Epidermal melanocyte (primary cell): ENCODE measurements at regions not wholly inside any gene's neighbourhood (a gene's known extent, or its start where the extent isn't known, plus 50 kb on each side); places are given as distances from the start of the nearest gene placed in this dataset.

Experiments
- DNase-seq: peaks from one replicate; pipeline ENCODE4 v3.0.0; 2011; ENCODE audit warnings: low spot score; ENCODE audit not compliant: insufficient read length

DNA sequence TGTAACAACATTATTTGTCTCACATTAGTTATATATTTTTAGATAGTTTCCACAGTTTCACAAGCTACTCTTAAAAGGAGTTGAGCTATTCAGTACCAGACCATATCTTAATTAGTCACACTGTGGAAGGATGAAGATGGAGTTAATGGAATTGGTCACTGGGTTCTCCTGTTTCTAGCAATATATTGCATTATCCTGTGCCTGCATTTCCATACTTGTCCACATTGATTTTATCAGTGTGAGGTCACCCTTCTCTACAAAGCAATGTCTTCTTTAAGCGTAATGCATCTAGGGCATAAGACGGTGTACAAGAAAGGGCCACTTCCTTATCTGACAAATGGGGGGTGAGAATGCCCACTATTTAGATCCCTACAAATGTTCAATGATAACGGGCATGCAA lies 216.8 kb upstream of the TANK start:
- no peak for DNase-seq

DNA sequence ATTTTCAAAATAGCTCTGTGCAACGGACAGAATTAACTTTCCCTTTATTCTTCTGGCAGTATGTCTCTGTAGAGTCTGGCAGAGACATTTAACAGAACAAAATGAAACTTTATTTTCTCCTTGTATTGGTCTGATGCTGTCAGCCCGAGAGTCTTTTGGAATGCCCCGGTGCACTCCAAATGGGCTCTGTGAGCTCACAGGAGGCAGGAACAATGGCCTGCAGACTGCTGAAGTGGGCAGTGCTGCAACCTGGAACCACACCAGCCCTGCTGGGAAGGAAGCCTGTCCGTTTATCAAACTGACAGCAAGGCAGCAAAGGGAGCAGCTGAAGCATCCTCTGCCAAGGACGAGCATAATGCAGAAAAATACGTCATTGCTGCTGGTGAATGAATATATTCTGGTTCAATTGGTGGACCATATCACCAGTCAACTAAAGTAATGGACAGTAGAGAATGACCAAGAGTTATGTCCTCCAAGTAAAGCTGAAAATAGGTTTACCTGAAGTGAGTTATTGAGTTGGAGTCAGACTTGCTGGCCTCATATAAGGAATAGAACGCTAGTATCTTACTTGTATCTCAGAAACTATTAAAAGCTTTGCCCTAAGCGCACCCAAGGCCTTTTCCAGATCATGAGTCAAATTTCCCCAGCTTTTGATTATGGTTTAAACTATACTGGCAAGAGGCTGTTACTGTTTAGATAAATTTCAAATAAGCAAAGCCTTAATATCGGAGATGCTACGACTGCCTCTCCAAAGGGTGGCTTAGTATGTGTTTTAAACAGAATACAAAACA lies 207.6 kb upstream of the TANK start:
- DNase-seq = no peak

DNA sequence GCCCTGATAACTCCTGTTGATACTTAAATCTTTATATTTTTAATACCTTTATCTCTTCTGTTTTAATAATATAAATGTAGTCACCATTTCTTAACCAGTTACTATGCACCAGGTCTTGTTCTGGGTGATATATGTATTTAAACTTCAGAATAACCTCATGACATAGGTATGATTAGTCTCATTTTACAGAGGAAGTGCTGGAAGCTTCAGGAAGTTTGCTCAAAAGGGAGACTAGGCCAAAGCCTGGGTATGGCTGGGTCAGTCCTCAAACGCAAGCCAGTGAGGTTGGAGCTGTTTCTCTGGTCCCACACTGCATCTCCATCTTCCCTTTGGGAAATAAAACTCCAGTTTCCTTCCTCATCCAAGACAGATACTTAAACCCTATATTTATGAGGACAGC lies 204.7 kb upstream of the TANK start:
- DNase-seq = no peak

DNA sequence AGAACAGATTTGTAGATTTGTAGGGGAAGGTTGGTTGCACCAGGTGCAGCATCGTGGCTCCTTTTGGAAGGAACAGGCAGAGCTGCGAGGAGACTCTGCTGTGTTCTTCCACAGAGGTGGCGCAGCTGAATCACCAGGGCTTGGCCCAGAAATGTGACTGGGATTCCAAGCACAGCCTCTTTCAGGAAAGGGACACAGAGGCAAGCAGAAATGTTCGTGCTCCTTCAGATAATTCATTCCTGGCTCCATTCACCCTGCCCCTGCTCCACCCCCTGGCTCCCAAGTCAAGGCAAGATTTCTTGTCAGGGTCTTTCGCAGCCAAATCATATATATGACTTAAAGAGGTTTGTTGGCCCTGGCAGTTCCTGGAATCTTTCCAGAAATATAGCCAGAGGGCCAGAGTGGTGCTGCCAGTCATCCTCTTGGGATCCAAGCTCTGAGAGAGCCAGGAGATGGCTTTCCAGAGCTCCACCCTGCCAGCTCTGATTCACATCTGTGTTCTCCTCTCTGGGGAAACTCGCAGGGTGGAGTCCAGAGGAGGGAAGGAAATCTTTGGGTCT lies 203.9 kb upstream of the TANK start:
- no peak for DNase-seq

DNA sequence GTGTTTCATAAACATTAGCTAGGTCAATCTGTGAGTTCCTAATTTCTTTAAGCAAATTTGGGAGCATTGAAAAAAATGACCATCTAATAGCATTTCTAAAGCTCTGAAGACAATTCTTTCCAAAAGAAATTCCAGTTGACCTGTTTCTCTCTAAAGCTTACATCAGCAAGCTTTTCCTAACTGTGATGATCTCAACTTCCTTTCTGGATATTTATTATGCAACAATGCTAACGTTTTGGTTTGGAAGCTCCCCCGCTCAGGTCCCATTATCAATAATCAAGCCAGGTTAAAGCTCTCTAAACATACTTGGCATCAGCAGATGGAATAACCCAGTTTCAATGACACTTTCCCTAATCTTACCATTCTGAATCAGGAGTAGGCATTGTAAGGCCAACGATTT lies 196.3 kb upstream of the TANK start:
- DNase-seq = no peak

DNA sequence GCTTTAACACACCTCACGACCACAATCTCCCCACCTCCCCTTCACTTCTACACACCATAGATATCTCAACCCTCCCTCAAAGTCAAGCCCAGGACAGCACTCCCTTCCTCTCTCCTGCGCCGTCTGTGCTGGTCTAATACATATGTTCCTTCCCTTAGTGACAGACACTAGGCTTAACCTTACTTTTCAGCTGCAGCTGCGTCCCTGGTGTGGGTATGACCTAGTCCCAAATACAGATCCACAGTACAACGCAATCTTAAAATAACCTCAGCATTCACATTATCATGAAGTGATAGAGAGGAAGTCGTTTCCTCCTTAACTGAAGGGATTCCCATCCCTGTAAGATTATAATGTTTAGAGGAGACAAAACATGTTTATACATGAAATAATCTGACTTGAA lies 192.7 kb upstream of the TANK start:
- no peak for DNase-seq

DNA sequence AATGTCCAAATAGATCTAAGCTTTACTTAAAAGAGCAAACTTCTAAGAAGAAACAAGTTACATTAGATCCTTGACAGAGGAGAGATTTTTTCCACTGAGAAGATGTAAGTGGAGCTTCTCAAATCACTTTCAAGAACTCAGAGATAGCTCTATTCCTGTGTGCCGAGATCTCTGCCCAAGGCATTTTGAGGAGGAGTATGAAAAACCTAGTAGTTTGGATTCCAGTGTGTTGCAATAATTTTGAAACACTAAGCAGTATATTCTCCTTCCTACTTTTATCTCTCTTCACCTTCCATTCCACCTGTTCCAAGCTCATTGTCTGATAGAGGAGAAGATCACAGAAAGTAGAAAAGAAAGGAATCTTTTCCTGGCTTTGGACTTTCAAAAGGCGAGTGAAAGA lies 192.0 kb upstream of the TANK start:
- DNase-seq = no peak

DNA sequence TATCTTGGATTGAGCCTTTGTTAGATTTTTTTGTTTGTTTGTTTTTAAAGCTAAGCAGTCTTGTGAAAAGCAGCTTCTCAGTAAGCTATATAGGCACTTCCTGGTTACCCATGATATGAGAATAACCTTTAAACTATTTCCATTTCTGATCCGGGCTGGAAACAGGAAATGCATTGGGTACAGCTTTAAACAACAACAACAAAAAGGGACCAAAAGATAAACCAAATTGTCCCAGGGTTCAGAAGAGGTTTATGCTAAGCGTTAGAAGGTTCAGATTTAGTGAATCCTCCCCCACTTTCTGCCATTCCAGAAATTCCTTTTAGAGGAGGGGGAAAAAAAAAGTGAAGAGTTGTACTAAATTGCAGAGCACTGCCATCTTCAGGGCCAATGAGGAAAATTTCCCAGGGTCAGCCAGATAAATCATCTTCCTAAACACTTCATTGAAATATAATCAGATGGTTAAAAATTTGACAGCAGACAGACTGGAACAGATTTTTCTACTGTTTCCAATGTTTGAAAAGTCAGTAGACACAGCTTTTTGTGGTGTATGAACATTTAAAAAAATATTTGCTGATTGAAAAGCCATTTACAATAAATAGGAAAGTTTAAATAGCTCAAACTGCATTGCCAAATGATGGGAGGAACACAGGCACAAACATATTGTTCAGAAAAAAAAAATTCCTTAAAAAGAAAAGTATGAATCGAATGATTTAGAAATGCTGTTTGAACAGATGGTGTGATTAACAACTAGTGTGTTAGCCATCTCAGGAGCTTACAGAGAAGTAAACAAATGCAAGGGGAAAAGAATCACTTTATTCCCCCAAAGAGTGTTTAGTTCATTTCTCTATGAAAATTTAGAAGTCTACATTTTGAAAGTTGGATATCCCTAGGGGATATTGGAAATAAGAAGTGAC lies 189.9 kb upstream of the TANK start:
- peak; percentile 61 for DNase-seq

DNA sequence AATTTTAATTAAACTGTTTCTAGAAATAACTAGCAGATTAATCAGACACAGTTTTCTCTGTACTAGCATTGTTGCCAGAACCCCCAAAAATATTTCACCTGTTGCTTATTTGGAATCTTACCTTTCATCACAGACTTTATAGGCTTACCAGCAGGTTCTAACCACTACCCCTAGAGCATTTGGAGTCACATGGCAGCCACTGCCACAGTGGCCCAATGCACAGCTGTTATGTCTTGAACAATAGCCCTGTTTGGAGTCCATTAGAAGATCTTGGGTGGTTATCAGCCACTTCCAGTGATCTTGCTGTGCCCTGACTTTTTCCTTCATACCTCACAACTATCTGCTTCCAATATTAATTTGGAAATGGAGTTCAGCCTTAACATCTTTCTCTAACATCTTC lies 186.2 kb upstream of the TANK start:
- DNase-seq = no peak

DNA sequence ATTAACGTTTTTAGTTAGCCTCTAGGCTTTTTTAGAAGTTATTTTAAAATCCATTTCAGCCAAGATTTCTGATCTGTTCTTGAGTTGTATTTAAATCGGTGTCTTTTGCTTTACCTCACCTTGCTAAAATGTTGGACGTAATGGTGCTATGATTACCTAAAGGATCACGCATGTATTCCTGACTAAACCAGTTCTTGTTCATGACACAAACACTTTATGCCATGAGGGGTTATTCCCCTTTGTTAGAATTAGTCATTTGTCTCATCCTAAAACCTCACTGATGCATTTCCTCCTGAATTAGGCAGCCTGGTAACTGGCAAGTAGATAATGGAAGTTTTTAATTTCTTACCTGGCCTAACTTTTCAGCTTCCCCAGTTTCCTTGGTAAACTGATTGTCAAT lies 185.4 kb upstream of the TANK start:
- DNase-seq = no peak

DNA sequence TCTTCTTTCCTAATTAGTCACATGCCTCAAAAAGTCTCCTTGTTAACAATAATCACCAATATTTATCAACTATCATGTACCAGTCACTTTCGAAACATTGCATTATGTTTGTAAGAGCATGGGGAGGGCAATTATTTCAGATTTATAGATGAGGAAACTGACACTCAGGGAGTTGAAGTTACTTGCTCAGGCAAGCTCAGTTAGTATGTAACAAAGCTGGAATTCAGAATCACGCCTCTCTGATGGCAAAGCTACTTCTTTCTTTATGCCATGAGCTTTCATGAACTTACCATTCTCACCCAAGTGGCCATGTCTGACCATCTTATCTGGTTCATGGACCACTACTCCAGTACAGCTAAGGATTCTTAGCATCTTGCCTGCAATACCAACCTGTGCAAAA lies 183.4 kb upstream of the TANK start:
- DNase-seq = no peak

DNA sequence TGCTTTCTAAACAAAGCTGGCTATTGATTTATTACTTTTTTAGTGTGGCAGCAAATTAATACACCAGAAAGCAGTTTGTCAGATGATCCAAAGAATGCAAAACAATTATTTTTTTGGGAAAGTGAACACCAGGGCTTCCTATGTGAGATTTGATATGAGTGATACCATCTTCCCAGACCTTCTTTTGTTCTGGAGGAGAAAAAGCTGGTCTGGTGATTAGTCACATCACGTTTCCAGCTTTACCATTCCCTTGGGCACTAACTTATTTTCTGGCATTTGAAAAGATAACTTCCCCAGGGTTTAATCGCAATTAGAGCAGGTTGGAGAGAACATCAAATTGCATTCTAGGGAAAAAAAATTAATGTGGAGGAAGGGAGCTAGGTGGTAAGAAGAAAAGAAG lies 182.9 kb upstream of the TANK start:
- no peak for DNase-seq

DNA sequence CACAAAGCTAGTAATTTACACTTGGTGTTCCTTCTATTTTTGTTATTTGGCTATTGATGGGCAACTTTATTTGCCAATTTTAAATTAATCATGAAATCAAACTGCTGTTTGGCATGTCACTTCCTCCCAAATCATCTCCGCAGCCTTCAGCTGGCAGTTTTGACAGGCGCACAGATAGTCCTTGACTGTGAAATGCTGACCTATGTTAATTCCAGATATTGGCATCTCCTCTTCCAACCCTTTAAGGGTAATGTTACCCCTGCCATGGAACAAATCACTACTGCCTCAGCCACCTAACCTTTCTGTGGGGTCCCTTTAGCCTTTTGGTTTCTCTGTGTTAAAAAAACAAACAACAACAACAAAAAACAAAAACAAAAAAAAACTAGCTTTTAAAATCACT lies 182.4 kb upstream of the TANK start:
- DNase-seq = no peak

DNA sequence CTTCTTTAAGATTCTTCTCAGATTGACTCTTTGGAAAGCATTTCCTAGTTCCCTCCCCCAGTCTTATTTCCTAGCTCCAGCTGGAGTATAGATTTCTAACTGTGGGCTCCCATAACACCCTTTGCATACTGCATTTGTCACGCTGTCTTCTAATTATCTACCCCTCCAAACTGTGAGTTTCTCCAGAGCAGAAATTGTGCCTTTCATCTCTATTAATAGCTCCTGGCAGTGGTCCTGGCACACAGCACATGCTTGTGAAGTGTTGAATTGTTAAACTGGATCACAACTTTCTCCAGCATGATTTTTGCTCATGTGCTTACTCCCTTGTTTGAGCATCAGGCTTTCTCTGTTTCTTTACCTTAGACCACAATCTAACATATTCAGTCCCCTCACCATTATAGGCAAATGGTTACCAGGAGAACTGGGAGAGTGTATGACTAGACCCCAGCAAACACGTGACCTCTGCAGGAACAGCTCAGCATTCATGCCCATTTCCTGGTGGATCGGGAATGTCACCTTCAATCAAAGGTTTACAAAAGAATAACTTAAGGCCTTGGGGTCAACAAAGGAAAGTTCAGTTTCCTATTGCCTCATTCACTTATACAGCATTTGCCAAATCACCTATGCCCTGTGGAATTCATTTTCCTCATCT lies 175.7 kb upstream of the TANK start:
- DNase-seq = peak; percentile 25

DNA sequence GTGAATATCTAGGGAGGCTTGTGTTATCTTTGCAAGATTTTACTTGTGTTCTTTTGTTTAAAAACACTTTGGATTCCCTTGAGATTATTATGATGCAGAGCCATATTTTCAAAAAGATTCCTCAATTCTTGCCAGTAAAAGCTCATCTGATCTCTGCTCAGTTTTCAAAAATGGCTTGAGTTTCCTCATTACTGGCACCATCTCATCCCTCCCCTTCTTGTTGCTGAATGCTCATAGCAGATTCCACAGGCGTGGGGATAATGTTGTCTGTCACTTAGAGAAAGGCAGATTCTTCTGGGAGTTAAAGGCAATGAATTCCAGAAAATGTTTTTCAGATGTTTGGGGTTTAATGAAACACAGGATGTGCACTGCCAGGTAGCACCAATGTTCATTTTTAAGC lies 170.4 kb upstream of the TANK start:
- DNase-seq = no peak

DNA sequence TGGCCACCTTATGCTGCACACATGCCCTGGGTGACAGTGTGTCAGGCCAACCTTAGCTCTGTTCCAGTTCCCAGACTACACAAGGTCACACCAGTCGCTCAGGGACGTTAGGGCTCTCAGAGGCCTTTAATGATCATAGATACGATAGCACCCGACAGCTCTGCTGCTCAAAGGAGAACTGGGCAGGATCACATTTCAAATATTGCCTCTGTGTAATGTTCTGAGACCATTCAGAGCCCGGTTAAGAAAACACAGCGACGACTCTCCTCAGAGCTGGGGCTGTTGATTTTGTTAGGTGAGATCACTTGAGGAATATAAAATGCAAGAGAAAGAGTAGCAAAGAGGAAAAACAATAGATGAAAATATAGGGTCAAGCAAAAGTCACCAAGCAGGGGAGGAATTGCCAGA lies 166.6 kb upstream of the TANK start:
- no peak for DNase-seq

DNA sequence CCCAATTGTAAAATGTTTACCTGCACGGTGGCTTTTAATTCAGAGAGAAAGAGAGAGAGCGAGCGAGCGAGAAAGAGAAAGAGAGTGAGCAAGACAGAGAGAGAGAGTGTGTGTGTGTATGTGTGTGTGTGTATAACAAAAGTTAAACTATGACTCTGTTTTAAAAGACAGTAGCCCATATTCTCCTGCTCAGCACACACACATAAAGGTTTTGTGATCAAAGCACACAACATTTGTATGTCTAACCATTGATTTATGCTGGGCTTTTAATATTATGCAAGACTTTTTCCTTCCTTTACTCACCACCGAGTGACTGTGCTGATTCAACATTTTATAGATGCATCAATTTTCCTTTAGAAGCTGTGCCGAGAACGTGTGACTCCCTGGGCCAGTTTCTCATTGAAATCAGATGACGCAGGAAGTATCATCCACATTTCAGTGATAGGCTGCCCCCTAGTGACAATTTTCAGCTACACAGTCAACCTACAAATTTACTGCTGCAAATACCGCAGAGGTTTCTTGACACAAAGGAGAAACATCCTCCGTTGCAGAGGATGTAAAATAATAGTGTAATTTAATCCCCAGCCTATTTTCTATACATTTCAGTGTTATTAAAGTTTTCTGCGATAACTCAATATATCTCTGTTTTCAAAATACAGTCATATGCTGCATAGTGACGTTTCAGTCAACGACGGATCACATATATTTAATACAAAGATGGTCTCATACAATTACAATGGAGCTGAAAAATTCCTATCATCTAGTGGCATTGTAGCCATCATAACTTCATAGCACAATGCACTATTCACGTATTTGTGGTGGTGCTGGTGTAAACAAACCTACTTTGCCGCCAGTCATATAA lies 165.9 kb upstream of the TANK start:
- DNase-seq = peak; percentile 42

DNA sequence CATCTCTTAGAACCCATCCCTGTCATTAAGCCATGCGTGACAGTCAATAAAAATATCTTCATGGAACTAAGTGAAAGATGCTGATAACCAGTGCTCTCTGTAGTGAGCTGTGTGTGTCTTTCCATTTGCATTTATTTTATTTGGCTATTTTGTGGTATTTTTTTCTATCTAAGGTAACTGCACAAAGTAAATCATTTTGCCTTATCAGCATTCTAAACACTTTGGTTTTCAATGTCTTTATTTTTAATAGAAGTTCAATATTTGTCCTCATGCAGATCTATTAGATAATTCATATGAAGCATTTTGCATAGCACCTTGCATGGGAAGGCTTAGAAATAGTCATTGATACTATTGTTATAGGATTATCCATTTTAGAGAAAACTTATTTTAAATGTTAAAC lies 163.6 kb upstream of the TANK start:
- DNase-seq = no peak

DNA sequence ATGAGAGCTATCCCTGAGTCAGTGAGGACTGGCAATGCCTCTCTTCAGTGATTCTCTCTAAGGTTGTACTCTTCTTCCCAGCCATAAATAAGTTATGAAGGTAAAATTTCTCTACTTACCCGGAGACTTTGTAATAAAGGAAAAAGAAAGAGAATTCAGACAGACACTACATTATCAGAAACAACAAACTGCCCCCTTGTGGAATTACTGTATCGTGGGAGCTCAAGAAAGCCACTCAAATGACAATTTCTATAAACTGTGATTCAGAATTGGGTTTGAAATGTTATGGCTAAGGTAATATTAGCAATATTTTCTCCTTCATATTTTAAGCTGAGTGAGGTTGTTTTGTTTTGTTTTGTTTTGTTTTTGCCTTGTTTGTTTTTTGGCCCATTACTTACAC lies 155.8 kb upstream of the TANK start:
- no peak for DNase-seq

DNA sequence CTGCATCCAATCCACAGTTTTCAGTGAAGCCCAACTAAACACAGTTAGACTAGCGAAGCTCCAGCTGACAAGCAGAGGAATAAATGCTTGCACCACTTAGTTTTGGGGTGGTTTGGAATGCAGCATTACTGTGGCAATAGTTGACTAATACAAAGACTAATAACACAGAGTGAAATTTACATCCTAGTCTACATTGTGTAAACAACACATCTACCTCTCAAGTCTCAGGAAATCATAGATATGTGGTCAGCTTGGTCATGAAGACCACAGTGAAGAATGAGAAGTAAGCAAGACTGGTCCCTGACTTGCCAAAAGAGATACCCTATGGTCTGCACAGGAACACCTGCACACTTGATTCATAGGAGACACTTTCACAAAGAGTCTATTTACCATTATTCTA lies 155.1 kb upstream of the TANK start:
- no peak for DNase-seq

DNA sequence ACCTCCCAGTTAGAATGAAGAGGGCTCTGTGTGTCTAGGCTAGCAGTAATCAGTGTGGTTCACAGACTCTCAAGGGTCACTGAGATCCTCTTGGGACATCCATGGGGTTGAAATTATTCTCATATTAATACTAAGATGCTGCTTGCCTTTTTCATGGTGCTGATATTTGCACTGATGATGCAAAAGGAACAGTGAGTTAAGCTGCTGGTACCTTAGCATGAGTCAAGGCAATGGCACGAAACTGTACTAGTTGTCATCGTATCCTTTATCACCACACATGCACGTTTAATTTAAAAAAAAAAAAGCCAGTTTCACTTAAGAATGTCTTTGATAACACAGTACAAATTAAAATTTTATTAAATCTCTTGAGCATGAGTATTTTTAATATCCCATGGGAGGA lies 151.9 kb upstream of the TANK start:
- DNase-seq = no peak
